Daoy (cell line): ENCODE measurements at regions not wholly inside any gene's neighbourhood (a gene's known extent, or its start where the extent isn't known, plus 50 kb on each side); places are given as distances from the start of the nearest gene placed in this dataset.

Experiments
- DNase-seq: peaks from one replicate; pipeline ENCODE4 v3.0.0-alpha.2; 2015; ENCODE audit warnings: low read depth

- no peak for DNase-seq
These were observed 950.5 kb upstream of the INTU start for GRCh38 chr4:126682250-126682649.

GRCh38 chr4:126686491-126686890, 946.3 kb upstream of the INTU start:
- no peak for DNase-seq

GRCh38 chr4:126687655-126688358, 945.0 kb upstream of the INTU start:
- DNase-seq: no peak

GRCh38 chr4:126691797-126692196, 941.0 kb upstream of the INTU start:
- no peak for DNase-seq

DNA sequence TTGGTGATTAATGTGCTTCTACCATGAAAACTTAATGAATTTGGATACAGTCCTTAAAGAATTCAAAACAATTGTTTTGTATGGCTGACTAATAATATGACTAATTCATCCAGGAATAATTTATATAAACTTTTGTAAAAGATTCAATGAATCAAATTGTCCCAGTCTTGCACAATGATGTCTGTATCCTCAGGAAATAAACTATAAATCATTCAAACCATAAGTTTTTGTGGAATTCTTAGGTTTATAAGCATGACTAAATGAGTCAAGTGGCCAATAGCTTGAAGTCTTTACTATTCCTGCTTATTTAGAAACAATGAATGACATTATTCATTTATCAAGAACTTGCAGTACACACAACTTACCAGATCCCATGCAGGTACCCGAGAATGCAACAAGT, 935.0 kb upstream of the INTU start:
- no peak for DNase-seq

- no peak for DNase-seq
These were observed 934.5 kb upstream of the INTU start for GRCh38 chr4:126698224-126698623.

GRCh38 chr4:126701756-126702155, 931.0 kb upstream of the INTU start:
- no peak for DNase-seq

GRCh38 chr4:126702747-126703146, 930.0 kb upstream of the INTU start:
- DNase-seq: no peak

- DNase-seq: no peak
These were observed 927.5 kb upstream of the INTU start for GRCh38 chr4:126705266-126705665.

DNA sequence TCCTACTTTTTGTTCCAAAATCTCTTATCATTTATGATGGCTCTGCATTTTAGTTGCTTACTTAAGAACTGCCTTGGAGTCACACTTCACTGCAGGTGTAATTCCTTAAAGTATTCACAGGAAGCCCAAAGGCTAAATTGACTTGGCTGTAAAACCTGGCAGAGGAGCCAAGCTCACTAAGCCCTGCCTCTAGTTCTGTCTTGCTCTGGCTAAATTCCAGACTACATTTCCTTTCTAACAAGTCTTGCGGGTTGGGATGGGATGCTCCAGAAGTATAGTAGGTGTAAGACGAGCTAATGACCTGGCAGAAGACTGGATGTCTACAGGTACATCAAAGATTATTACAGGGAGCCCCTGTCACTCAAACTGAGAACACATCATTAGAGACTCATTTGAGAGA, 924.0 kb upstream of the INTU start:
- DNase-seq: no peak

DNA sequence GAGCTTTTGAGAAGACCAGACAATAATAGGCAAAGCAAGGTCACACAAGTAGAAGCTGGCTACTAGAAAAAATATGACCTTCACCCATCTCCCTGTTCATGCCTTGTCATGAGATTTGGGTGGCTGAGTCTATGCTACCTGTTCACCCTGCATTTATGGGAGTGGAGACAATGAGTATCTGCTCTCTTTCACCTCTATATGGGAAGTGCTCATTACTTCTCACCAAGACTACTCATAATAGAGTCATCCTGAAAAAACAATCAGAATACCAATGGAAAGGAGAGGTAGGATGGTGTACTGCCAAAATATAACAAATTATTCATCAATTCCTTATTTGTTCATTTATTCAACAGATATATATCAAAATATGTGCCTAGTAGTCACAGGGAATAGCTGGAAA, 921.8 kb upstream of the INTU start:
- no peak for DNase-seq

GRCh38 chr4:126715067-126715466, 917.7 kb upstream of the INTU start:
- no peak for DNase-seq

GRCh38 chr4:126715681-126716080, 917.1 kb upstream of the INTU start:
- DNase-seq: no peak

DNA sequence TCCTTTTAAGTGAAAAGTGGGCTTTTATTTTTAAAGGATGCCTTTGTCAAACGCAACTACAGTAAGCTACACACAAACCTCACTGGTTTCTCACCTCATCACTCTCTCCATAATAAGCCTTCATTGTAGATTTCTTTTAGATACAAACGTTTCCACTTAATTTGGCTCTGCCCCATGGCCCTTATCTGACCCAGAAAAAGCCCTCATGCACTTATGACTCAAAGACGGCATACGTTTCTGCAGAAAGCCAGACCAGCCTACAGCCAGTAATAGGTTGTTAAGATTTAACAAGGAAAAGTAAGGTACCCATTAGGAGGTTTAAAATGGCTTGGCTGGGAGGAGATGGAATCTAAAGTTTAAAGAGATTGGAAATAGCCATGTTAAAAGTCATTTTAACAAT, 914.6 kb upstream of the INTU start:
- DNase-seq: peak; percentile 1

DNA sequence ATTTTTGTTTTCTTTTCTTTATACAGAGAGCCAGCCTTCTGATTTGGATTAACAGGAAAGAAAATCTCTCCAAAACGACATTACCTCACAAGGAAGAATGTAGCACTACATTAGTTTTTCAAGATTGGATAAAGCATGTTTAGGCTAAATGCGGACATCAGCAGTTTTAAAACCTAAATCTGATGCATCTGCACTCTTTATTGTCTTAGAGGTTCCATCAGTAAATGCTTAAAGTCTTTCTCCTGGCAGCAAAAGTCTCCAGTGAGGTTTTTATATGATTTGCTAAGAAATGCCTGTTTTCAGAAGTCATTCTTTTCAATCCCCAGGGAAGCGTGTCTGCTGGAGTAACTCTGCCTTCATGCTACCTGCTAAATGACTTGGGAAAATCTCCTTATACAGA, 912.9 kb upstream of the INTU start:
- no peak for DNase-seq

- no peak for DNase-seq
These were observed 906.9 kb upstream of the INTU start for GRCh38 chr4:126725906-126726305.

GRCh38 chr4:126727461-126727860, 905.3 kb upstream of the INTU start:
- no peak for DNase-seq

DNA sequence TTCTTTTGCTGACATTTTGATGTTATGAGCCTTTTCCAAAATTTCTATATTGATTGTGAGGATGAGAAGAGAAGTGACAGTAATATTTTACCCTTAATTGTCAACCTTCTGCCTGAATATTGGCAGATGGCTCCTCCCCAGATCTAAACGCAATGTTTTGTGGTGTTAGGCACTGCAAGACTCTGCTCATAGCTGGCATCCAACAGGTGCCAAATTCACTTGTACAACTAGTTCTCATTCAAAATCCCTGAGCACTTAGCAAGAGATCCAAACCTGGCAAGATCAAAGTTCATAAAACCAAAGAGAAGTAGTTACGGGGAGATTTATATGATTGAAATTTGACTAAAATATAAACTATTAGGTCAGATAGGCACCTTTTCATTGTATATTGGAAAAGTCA, 901.7 kb upstream of the INTU start:
- DNase-seq: no peak

- DNase-seq: no peak
These were observed 899.5 kb upstream of the INTU start for GRCh38 chr4:126733301-126733700.

GRCh38 chr4:126734465-126734864, 898.3 kb upstream of the INTU start:
- DNase-seq: no peak

DNA sequence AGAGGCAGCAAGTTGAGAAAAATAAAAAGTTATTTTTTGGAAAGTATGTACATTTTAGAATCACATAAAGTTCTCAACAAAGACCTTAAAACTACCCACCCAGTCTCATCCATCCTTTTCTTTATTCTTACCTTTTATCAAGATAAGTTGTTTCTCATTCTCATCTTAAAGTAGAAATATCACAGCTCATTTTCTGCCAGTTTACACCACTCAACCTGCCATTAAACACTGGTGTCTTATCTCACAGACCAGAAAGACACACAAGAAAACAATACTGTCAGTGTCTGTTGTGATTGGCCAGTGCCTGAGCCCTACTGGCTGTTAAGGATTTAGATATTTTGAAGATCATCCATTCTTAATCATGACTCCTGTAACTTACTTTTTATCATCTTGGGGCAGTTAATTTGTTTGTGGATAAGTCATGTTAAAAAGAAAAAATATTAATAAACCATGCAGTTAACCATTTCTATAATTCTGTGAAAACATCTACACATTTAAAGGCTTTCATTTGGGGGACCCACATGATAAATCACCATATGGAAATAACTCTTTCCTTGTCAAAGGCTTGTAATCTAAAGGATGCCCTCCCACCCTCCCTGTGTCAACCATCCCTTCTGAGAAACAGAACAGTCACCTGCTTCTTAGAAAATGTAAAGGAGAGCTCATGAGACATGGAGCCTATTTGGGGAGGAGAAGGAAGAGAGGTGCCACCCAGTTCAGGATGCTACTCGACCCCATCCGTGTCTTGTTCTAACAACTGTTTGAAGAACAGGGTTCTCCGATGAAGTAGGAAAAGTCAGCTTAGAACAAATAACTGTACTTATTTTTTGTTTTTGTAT, 897.2 kb upstream of the INTU start:
- DNase-seq: no peak

DNA sequence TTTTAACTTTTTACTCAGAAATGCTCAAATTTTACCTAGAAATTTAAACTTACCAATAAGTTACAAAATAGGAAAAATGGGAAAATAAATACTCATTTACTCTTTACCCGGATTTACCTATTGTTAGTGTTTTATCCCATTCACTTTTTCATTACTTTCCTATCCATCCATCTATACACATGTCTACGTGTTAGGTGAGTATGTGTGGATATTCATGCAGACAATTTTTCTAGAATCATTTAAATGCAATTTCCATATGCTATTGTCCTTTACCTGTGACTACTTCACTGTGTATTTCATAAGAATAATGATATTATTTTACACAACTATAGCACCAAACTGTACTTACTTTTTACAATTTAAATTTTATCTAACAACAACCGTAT, 896.6 kb upstream of the INTU start:
- DNase-seq: no peak

DNA sequence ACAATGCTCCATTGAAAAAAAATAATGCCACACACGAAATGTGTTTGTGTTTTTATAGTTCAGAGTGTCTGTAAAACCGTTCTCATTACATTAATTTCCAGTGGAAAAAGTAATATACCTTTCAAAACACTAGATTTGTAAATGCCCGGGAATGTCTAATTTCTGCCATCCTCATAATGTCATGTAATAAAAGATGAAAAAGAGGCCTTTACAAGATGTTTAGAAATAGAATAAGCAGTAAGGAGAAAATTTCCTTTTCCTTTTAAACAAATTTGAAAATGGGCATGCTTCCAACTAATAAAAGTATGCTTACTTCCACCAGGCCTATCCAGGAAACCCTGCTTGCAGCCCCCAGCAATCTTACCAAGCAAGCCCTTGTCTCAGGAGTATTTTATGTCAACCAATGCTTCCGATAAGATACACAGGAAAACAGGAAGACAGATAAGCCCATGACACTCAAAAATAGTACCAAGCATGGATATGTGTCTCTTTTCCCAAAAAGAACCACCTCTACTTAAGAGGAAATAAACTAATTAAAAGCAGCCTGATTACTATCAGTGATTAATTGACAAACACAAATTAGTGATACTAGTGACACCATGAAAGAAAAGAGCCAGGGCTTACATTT, 894.7 kb upstream of the INTU start:
- no peak for DNase-seq
